Retinal pigment epithelial cell (primary cell): ENCODE measurements at regions not wholly inside any gene's neighbourhood (a gene's known extent, or its start where the extent isn't known, plus 50 kb on each side); places are given as distances from the start of the nearest gene placed in this dataset.

Experiments
- DNase-seq: peaks from one replicate; pipeline ENCODE4 v3.0.0-alpha.2; 2010; ENCODE audit warnings: low read depth
- H3K4me3 ChIP-seq: 2 replicates; pipeline ENCODE4 v1.5.1; 2011; ENCODE audit warnings: mild to moderate bottlenecking, low read length, control low read depth, moderate library complexity
- CTCF ChIP-seq: conservative IDR thresholded peaks from 2 replicates; pipeline ENCODE4 v1.5.1; 2011; ENCODE audit warnings: low read depth, low read length, control low read depth, inconsistent platforms

GRCh38 chr18:78635093-78635800 lies 344.4 kb upstream of the SALL3 start:
- no peak for DNase-seq
- H3K4me3 ChIP-seq = no peak overlapping the region
- TF ChIP-seq CTCF = no peak

GRCh38 chr18:78636260-78636659 lies 343.4 kb upstream of the SALL3 start:
- no peak for TF ChIP-seq CTCF
- H3K4me3 ChIP-seq = no peak overlapping the region
- no peak for DNase-seq

GRCh38 chr18:78637442-78638402 lies 341.9 kb upstream of the SALL3 start:
- TF ChIP-seq CTCF = no peak
- H3K4me3 ChIP-seq = no peak overlapping the region
- no peak for DNase-seq

GRCh38 chr18:78639006-78639950 lies 340.3 kb upstream of the SALL3 start:
- TF ChIP-seq CTCF = no peak
- no peak for DNase-seq
- H3K4me3 ChIP-seq = no peak overlapping the region

- no peak overlapping the region for H3K4me3 ChIP-seq
- no peak for DNase-seq
- TF ChIP-seq CTCF = no peak
These were observed 339.2 kb upstream of the SALL3 start for GRCh38 chr18:78640246-78640995.

GRCh38 chr18:78641689-78642231 lies 337.9 kb upstream of the SALL3 start:
- no peak overlapping the region for H3K4me3 ChIP-seq
- no peak for TF ChIP-seq CTCF
- DNase-seq = no peak
